NOMO-1 treated with dmso at 0.1 percent for 144 hours (cell line): ENCODE measurements at regions not wholly inside any gene's neighbourhood (a gene's known extent, or its start where the extent isn't known, plus 50 kb on each side); places are given as distances from the start of the nearest gene placed in this dataset.
"Not testable (repeated sequence)": the region's sequence is repeated elsewhere in the genome, so short reads cannot be mapped to it uniquely, and the experiment has no call there.

Experiments used
- DNase-seq: peaks from one replicate; lab custom pipeline; 2025; ENCODE audit not compliant: unreplicated experiment; lab: John Stamatoyannopoulos, UW

DNA sequence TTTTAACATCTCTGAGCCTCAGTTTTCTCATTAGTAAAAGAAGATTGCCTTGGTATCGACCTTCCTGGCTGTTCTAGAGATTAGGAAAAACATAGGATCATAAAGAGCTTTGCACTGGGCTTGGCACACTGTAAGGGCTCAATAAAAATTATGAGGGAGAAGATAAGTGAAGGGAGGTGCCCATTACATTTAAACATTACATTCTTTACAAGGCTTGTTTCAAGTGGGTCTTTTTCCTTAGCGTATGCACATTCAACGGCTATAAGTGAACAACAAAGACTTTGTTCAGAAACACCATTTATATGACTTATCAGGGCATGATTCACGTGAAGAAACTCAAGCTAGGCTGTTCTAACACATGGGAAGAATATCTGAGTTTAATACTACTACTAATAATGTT, 351.9 kb upstream of the NPVF start:
- no peak for DNase-seq

DNA sequence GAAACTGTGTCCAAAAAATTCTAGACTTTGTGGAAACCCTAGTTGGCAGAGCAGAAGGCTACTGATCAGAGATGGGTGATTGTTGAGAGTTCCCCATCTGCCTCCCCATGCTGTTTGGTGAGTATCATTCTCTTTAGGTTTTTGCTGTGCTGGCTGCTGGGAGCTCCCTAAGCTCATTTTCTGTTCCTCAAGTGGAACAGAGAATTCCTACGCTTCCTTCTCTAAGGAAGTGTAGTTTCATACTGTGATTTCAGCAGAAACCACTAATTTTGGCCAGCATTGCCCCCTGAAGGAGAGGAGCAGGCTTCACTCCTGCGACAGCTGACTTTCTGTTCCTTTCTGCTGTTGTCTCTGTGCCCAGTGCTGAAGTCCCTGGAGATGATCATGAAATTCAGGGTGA, 355.3 kb upstream of the NPVF start:
- no peak for DNase-seq

DNA sequence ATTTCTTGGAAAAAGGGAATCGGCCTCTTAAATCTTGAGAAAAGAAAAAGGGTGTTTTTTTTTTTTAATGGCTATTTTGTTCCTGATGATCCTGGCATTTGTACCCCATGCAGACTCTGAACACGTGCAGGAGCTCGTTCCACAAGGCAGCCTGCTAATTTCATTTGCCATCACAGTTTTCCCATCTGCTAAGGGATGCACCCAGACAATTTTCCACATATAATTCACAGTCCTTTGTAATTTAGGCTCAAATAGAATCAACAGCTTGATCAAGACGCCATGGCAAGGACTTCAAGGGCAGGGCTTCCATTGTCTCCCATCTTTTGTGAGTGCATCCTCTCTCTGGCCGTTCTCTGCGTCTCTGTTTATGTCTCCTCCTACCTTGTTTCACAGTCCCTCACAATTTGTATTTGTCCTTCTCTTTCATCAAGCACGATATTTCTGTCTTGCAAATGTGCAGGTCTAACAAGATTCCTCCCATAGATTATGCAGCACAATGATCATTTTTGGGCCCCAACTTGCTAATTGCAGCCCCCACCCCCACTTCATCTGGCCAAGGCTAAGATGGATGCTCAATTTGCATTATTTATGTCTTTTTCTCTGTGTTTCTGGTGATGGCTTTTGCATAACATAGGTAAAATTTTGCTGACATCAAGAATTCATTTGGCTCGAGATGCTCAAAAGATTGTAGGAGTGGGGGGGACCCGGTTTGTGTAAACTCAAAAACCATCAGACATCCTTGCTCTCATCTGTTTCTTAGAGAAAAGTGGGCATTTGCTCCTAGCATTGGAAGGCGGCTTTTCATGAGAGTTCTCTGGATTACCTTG, 356.0 kb upstream of the NPVF start:
- no peak for DNase-seq

DNA sequence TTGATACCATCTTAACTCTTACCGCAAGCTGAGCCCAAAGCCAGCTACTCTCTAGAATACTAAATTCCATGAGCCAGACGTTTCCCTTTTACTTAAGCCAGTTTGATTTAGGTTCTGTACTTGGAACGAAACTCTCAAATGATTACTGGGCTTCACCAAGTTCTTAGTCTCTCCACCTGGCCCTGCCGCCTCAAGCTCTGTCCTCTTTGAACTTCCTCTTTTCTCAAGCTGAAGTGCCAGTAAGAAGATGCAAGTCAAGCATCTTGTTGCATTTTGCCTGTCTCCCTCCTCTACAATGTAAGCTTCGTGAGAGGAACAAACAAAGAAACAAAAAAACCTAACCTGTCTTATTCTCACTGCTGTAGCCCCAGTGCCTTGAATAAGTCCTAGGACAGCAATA, 358.2 kb upstream of the NPVF start:
- DNase-seq: peak; percentile 8

DNA sequence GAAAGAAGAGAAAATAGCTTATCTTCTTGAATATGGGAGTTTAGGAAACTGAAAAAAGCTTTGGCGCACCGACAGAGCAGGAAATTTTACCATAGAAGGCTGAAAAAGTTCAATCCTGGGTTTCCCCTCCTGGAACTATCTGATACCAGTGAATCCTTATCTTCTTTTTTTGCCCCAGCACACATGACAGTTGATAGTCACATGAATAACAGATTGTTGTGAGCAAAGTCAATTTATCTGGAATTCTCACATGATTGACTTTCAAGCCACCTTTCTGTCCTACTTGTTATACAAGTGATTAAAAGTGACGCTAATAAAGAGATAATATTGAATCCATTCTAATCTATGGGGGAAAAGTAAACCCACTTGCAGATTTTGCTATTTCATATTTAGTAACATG, 365.8 kb upstream of the NPVF start:
- DNase-seq: no peak

DNA sequence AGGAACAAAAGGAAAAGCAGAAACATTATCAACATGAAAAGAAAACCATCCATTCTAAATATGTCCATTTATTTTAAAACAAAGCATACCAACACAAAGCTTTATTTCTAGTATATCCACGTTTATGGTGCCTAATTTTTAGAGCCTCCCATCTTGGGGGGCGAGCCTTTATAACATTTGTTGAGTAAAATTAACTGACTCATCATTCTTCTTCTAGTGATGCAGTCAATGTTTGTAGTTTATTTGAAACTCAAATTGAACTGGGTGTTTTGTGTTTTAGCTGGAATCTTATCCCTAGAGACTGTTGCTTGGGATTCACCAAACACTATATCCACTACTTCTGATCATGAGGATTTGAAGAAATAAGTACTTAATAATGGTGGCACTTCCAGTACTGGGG, 366.4 kb upstream of the NPVF start:
- DNase-seq: no peak

DNA sequence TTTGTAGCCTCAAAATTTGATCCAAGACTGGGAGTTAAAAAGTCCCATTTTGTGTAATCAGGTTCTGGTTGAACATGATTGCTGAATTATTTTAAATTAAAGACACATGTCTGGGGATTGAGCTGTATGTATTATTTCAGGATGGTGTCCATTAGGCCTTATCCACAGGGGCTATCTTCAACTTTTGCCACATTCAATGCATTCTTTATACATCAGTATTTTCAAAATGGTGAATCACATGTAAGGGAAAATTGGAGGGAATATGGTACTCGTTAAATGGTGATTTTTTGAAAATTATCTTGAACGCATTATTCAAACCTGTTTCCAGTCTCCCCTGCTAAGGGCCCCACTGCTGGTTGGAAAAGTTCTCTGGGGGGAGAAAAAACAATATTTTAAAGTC, 367.7 kb upstream of the NPVF start:
- DNase-seq: no peak

DNA sequence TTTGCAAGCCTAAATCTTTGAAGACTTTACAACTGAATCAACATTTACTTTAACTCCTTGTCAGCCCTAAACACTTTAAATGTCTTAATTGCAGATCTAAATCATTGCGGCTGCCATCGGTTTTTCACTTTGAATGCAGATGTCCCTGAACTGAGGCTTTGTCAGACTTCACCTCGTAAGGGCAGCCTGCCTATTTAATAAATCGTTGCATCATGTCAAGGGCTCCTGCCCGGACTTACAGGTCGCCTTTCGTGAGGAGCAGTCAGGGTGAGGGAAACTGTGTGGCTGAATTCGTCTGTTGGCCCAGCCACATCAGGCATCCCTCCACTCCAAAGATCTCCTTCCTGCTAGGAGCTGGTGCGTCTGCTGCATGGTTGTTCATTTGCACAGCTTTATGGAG, 368.2 kb upstream of the NPVF start:
- no peak for DNase-seq

DNA sequence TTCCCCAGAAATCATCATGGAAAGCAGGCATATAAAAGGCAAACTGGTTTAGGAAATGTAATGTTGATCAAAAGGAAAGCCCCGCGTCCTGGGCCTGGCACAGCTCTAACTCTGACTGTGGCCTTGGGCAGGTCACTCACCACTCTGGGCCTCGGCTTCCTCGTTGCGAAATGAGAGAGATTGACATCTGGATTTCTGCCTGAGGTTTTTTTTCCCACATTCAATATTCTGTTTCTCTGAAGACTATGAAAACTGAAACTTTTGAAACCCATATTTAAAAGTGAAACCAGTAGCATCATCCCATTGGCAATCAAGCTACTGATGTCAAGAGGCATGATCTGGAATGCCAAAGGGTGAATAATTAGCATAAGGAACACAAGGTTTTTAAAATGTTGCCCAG, 369.7 kb upstream of the NPVF start:
- no peak for DNase-seq

DNA sequence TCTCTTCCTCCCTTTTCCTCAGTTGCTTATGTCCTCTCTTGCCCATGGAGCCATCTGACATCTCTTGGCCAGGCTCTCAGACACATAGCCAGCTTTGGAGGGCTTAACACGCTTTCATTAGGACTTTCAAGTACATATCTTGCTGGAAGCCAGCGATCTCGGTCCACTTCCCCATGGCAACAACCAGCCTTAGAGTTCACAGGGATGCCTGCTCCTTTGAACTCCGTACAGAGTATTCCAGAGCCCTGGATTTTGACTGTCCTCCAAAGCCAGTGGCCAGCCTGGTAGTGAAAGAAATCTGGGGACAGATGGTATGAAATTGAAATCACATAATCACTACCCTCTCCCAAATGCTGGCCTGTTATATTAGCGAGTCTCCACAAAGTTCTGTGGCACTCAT, 370.5 kb upstream of the NPVF start:
- no peak for DNase-seq

DNA sequence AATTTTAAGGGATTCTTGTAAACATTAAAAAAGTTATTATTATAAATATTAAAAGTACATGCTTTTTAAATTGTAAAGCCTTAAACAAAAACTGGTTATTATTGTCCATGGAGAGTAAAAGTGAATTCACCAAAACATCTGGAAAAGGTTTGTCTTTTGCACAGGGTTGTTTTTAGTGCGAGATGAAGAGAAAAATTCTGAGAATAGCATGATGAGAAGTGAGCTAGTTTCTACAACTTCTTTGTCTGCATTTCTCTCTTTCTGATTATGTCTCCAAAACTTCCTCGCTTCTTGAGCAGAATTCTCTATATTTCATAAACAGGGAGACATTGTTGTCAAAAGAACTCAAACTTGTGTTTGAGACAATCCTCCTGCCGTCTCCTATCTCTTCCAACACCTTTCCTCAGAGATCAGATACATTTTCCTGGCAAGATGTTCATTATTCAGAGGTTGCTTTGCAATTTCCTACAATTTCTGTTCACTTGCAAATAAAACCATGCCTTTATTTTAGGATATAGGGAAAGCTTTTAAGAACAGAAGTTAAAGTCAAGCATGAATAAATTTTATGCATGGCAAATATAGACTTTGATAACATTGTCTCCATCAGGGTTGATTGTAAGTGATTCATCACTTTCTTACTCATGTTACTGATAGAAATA, 372.1 kb upstream of the NPVF start:
- DNase-seq: no peak

DNA sequence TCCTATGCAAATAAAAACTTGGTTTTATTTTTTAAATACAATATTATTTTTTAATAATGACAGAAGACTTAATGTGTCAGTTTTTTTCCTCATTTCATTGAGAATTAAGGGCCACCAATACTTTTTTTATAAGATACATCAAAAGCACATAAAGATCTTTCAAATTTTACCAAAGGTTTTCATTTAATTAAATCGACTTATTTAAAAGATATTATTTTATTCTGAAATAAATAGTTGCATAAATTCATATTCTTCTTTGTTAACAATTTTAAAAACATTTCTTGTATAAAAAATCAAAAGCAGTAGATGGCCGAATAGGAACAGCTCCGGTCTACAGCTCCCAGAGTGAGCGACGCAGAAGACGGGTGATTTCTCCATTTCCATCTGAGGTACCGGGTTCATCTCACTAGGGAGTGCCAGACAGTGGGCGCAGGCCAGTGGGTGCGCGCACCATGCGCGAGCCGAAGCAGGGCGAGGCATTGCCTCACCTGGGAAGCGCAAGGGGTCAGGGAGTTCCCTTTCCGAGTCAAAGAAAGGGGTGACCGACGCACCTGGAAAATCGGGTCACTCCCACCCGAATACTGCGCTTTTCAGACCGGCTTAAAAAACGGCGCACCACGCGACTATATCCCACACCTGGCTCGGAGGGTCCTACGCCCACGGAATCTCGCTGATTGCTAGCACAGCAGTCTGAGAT, 374.6 kb upstream of the NPVF start:
- DNase-seq: not testable (repeated sequence)

DNA sequence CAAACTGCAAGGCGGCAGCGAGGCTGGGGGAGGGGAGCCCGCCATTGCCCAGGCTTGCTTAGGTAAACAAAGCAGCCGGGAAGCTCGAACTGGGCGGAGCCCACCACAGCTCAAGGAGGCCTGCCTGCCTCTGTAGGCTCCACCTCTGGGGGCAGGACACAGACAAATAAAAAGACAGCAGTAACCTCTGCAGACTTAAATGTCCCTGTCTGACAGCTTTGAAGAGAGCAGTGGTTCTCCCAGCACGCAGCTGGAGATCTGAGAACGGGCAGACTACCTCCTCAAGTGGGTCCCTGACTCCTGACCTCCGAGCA, 375.1 kb upstream of the NPVF start:
- not testable (repeated sequence) for DNase-seq

DNA sequence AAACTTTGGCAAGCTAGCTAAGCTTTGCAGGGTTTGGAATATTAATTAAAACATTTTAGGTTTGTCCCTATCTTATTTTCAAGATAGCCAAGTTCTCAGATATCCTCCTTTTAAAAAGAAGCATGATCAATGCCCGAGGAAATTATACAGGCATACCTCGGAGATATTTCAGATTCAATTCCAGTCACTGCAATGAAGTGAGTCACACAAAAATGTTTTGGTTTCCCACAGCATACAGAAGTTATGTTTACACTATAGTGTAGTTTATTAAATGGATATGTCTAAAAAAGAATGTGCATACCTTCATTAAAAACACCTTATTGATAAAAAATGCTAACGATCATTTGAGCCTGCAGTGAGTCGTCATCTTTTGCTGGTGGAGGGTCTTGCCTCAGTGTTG, 382.9 kb upstream of the NPVF start:
- no peak for DNase-seq

DNA sequence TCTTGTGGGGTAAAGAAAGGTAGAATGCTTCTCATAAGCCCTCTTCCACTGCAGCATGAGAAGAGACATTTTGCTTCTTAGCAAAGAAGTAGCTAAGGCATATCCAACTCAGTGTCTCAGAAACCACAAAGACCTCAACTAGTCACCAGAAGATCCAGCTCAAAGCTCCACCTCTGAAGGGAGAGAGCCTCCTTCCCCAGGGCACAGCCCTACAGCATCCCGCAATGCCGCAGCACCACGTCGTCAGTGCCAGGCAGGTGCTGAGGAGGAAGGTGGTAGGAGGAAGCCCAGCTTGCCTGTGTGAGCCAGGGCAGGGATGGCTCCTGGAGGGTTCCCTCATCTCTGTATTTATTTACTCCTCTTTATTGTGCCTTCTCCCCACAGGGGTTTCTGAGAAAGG, 385.6 kb upstream of the NPVF start:
- DNase-seq: no peak

DNA sequence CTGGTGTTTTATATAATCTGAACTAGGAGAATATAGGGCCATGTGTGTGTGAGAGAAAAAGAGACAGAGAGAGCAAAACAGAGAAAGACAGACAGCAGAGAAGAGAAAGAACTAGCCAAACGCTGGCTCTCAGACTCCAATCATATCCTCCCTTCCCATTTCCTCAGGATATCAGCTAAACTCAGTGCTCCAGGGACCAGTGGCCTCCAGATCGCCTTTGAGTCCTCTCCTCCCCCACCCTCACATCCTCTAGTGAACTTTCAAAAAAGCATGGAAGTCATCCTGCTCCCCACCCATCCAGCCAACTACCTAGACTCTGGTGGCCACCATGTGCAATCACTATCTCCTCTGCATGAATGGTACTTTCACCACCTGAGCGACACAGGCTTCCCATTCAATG, 386.1 kb upstream of the NPVF start:
- DNase-seq: no peak

DNA sequence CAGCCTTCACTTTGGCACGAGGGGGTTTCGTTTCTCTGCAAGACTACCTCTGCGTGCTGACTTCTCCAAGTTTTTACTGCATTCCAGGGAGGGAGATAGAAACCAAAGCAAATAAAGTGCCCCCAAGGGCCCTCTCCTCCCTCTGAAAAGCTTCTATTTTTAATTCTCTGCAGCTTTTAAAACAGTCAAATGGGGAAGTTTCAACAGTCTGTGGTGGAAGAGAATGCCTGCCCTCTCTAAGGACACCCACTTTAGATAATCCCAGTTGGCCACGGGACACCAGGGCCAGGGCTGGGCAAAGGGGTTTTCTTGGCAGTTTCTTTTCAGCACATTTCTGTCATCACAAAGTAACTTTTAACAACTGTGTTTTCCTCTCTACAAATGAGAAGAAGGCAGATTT, 386.7 kb upstream of the NPVF start:
- peak; percentile 67 for DNase-seq

DNA sequence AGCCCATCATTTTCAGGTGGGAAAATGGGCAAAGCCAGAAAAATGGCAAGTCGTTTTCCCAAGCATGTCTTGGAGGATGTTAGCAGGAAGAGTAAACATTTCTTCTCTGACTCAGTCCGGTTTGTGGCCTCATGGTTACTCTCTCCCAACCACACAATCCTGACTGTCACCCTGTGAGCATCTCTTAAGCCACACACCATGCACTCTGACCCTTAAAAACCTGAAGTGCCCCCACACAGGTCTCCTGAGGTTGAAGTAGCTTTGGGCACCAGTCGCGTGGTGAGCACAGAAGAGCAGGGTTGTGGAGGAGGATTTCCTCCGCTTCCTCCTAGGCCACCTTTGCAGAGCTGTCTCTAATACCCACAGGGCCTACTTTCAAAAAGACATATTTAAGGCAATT, 387.3 kb upstream of the NPVF start:
- DNase-seq: no peak

DNA sequence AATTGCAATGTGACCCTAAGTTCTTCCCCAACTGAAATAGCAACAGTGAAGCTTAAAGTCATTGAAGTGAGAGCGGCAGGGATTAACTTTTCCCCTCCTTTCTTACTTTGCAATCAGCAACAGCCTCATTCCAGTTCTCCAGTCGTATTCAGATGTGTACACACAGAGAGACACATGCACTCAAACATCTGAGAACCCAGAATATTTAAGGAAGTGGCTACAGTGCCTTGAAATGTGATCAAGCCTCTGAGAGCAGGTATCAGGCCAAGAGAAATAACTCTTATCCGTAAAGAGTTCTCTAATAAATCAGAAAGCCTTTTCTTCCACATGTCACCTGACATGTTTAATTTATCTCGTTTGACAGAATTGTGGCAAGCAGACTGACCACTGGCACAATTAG, 388.9 kb upstream of the NPVF start:
- DNase-seq: no peak

DNA sequence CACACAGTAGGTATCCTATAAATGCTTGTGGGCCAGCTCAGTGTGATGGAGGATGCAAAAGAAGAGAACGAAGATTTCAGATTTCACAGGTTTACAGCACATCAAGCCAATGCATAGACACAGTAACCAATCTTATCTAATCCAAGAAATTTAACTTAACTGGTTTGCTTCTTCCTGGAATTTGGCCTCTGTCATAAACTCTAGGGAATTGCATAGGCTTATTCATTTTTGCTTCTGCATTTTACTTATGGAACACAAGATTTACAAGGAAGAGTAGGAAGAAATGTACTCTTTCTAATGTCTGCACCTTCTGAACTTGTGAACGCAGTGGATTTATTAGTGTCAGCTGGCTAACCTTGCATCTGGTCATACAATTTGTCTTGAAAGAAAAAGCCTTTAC, 389.4 kb upstream of the NPVF start:
- DNase-seq: no peak

DNA sequence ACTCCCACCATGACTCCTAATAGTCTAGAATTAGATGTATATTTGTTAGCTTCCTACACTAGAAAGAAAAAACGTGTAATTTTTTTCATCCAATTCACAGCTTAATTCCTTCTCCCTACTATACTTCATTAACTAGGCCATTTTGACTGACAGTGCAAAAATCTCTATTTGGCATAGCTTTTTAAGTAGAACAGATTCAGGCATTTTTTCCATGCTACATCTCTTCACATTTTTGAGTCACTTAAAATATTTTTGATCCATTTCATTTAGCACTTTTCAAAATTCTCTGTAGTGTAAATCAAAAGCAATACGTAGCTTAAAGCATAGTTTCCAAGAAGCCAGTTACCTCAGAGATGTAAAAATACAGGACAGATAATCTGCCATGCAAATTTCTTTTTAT, 391.1 kb upstream of the NPVF start:
- DNase-seq: no peak

DNA sequence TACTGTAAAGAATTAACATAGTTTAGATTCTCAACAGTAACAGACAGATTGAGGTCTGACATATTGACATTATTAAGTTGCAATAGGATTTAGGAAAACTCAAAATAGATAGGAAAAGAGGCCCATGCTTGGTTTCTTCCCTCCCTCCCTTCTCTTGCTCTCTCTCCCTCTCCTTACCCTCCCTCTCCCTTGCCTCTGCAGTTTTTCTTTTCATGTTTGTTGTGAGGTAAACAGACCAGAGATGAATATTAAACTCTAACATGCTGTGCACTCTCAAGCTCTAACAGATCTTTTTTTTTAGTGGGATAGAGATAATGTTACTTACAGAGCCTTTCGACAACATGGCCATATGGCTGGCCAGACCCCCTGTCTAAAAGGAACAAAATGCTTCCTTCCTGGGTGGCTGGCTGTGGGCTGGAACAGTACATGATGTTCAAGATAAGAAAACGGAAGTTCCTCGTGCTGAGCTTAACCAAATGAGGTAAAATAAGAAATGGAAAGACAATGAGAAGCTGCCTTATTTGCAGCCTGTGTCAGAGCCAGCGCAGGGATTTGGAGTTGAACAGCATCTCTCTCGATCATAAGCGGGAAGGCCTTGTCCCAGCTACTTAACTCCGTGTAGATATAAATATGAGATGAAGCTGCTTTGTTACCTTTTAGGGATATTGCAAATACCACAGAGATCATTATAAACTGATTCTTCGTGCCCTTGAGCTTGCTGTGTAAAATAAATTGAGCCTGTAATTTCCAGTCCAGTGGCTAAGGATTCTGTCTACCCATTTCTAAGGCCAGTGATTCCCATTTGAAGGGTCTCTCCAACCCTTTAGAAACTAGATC, 391.9 kb upstream of the NPVF start:
- DNase-seq: no peak
